SK-N-SH (cell line): ENCODE measurements at regions not wholly inside any gene's neighbourhood (a gene's known extent, or its start where the extent isn't known, plus 50 kb on each side); places are given as distances from the start of the nearest gene placed in this dataset.

Experiments used
- CTCF ChIA-PET: fragments of 300-600, 350-600 bp; formaldehyde crosslinking; extraction: SDS; loops from one replicate; lab custom pipeline; 2021; lab: Yijun Ruan, JAX
- POLR2A ChIA-PET: fragments of 350-600 bp; sonication (Branson Sonifier 250); formaldehyde crosslinking; extraction: SDS; loops from one replicate; lab custom pipeline; 2020; ENCODE audit warnings: antibody characterized with exemption, inconsistent platforms; lab: Yijun Ruan, JAX
- DNase-seq: peaks from one replicate; pipeline ENCODE4 v3.0.0; 2012
- H2AFZ ChIP-seq: fragments of 200-600 bp; sonication (generic); 2 replicates; pipeline ENCODE4 v1.8.1; 2016; ENCODE audit warnings: antibody characterized with exemption, mild to moderate bottlenecking, low read depth
- H3F3A ChIP-seq: fragments of 200-600 bp; sonication (generic); replicated peaks from 2 replicates; pipeline ENCODE3; 2016; ENCODE audit warnings: antibody characterized with exemption, mild to moderate bottlenecking; ENCODE audit not compliant: insufficient read depth
- H3K27ac ChIP-seq, 2 experiments: fragments of 200-500 bp in 1 of 2; fragments of 200-600 bp in 1 of 2; sonication (Bioruptor generic) in 1 of 2; sonication (generic), shearing (Covaris generic) in 1 of 2; 2 replicates each; pipeline versions ENCODE4 v1.5.1 to v1.6.1; 2014 to 2016; ENCODE audit warnings: low read depth in 2 of 2, inconsistent platforms in 1 of 2, low read length in 1 of 2, mild to moderate bottlenecking in 1 of 2, mixed read lengths in 1 of 2
- H3K27me3 ChIP-seq: fragments of 200-600 bp; sonication (generic), shearing (Covaris generic); 2 replicates; pipeline ENCODE4 v1.6.1; 2016; ENCODE audit warnings: mixed run types; ENCODE audit not compliant: insufficient read depth
- H3K36me3 ChIP-seq, 2 experiments: fragments of 200-500 bp in 1 of 2; fragments of 200-600 bp in 1 of 2; sonication (Bioruptor generic) in 1 of 2; sonication (generic) in 1 of 2; replicated peaks in 1 of 2; 2 replicates each; pipeline versions ENCODE3 to v1.5.1; 2014 to 2016; ENCODE audit warnings: low read length in 1 of 2, mild to moderate bottlenecking in 1 of 2; ENCODE audit not compliant: insufficient read depth in 2 of 2, control insufficient read depth in 1 of 2
- H3K4me1 ChIP-seq, 2 experiments: fragments of 200-500 bp in 1 of 2; fragments of 200-600 bp in 1 of 2; sonication (Bioruptor generic) in 1 of 2; sonication (generic), shearing (Covaris generic) in 1 of 2; 2 replicates each; pipeline versions ENCODE4 v1.5.1 to v1.6.1; 2014 to 2016; ENCODE audit warnings: low read depth in 1 of 2, low read length in 1 of 2, mixed run types in 1 of 2; ENCODE audit not compliant: insufficient read depth in 2 of 2, control insufficient read depth in 1 of 2
- H3K4me2 ChIP-seq: fragments of 200-600 bp; sonication (generic), shearing (Covaris generic); 2 replicates; pipeline ENCODE4 v1.6.1; 2017; ENCODE audit warnings: mixed run types
- H3K4me3 ChIP-seq, 2 experiments: fragments of 200-500 bp in 1 of 2; fragments of 200-600 bp in 1 of 2; sonication (Bioruptor generic) in 1 of 2; sonication (generic), shearing (Covaris generic) in 1 of 2; 2 replicates each; pipeline versions ENCODE4 v1.5.1 to v1.8.1; 2014 to 2016; ENCODE audit warnings: low read depth in 2 of 2, inconsistent platforms in 1 of 2, low read length in 1 of 2, mild to moderate bottlenecking in 1 of 2, mixed read lengths in 1 of 2, moderate library complexity in 1 of 2
- H3K79me2 ChIP-seq: fragments of 200-600 bp; sonication (generic); 2 replicates; pipeline ENCODE4 v1.8.1; 2017; ENCODE audit warnings: mild to moderate bottlenecking; ENCODE audit not compliant: insufficient read depth
- H3K9ac ChIP-seq: fragments of 200-600 bp; sonication (generic); 2 replicates; pipeline ENCODE4 v1.6.1; 2017; ENCODE audit warnings: mixed run types
- H3K9me2 ChIP-seq: fragments of 200-600 bp; sonication (generic); 2 replicates; pipeline ENCODE4 v1.6.1; 2017; ENCODE audit warnings: mixed run types
- H3K9me3 ChIP-seq: fragments of 200-600 bp; sonication (generic); 2 replicates; pipeline ENCODE4 v1.6.1; 2017; ENCODE audit warnings: mixed run types, mild to moderate bottlenecking, moderate library complexity
- H4K20me1 ChIP-seq: fragments of 200-600 bp; sonication (generic); 2 replicates; pipeline ENCODE4 v1.6.1; 2017; ENCODE audit warnings: mild to moderate bottlenecking, mixed run types; ENCODE audit not compliant: insufficient read depth
- EP300 ChIP-seq, 2 experiments: IDR thresholded peaks; 2 replicates each; pipeline versions ENCODE4 v1.4.0 to v1.6.1; 2012; ENCODE audit warnings: borderline replicate concordance in 1 of 2, low read depth in 1 of 2, low read length in 1 of 2
- JUND ChIP-seq: IDR thresholded peaks from 2 replicates; pipeline ENCODE4 v1.4.0; 2012
- MAX ChIP-seq: IDR thresholded peaks from 2 replicates; pipeline ENCODE4 v1.4.0; 2012; ENCODE audit warnings: low read depth
- NFIC ChIP-seq: IDR thresholded peaks from 2 replicates; pipeline ENCODE4 v1.4.0; 2012; ENCODE audit warnings: borderline replicate concordance
- REST ChIP-seq: IDR thresholded peaks from 2 replicates; pipeline ENCODE4 v1.6.1; 2012; ENCODE audit warnings: mild to moderate bottlenecking, low read depth, low read length, moderate library complexity
- TCF12 ChIP-seq: IDR thresholded peaks from 2 replicates; pipeline ENCODE4 v1.4.0; 2012
- WGBS: methylation state at CpG from one replicate; pipeline ENCODE4 v1.1.6; 2017; ENCODE audit warnings: low lambda C conversion rate; 5-methylcytosine and 5-hydroxymethylcytosine counted together
- TF ChIP-seq, protein P1 (sequence below): fragments of 150-350 bp; IDR thresholded peaks from 2 replicates; pipeline ENCODE4 v1.6.1; 2016; ENCODE audit warnings: mild to moderate bottlenecking, low read depth, low read length
- TF ChIP-seq, protein P2 (sequence below): IDR thresholded peaks from 2 replicates; pipeline ENCODE4; 2012

DNA sequence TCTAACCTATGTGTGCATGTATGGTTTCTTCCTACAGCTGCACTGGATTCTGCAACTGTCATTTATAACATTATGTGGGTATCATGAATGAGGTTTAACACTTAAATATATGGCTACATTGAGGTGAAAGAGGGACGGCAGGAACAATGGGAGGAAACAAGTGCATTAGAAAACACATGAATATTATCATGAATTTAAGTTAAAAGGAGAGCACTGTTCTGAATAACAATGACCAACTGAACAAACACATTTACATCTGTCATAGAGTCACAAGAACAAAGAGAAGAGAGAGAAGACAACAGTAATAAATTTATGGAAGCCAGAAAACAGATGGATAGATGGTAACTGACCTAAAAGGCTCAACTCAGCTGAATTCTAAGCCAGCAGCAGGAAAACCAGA is 527.1 kb upstream of the DIPK2B start (continued):
- TF ChIP-seq REST: no peak
- TF ChIP-seq JUND: no peak
- no peak for TF ChIP-seq EP300 (IDR thresholded peaks at IDR 0.05; ENCODE audit: borderline replicate concordance in 1 of 2, low read depth in 1 of 2, low read length in 1 of 2)

DNA sequence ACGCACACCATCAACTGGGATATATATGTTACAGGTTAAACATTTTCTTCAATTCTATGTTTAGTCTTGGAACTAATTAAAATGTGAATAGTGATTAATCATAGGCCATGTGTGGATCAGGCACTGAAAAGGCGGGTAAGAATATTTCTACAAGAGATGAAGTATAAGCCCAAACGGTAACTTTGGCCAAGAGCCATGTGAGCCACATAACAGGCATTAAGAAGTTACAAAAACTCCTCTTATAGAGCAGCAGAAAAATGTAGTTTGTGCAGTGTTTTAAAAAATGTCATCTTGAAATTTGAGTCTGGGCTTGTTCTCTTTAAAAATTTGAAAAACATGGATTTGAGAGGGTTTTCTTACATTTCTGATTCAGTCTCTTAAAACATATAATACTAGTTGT is 521.8 kb upstream of the DIPK2B start:
- Histone ChIP-seq H3K4me2 (no peak overlapping the region), H2AFZ (peak overlapping the region; percentile 21; the same call in 1 of the 2 replicates), H3K36me3 (peaks cover 0 to 4% of the 10 kb centered on the region in 2 experiments), H3K9me3 (no peaks in the 10 kb centered on the region), H3K27ac (peak overlapping the region in 1 of 2 experiments; percentile 38; a peak in 2 of 4 replicates), H3K79me2 (peaks cover 4% of the 10 kb centered on the region; the same call in 1 of the 2 replicates), H3K4me3 (no peak overlapping the region), H3F3A (peaks cover 16% of the 10 kb centered on the region), H3K9me2 (no peaks in the 10 kb centered on the region), H3K9ac (no peak overlapping the region), H4K20me1 (no peaks in the 10 kb centered on the region), H3K27me3 (no peaks in the 10 kb centered on the region), H3K4me1 (0 out of 4 replicates have a peak, but pooled peaks cover 0 to 4% of the 10 kb centered on the region in 2 experiments)
- TF ChIP-seq MAX: 0 out of 2 replicates have a peak, but pooled peaks have one; percentile 21
- peak; percentile 62 for TF ChIP-seq NFIC
- TF ChIP-seq JUND: no peak
- peak; percentile 31; the same call in 1 of the 2 replicates for TF ChIP-seq TCF12
- TF ChIP-seq, protein P1, sequence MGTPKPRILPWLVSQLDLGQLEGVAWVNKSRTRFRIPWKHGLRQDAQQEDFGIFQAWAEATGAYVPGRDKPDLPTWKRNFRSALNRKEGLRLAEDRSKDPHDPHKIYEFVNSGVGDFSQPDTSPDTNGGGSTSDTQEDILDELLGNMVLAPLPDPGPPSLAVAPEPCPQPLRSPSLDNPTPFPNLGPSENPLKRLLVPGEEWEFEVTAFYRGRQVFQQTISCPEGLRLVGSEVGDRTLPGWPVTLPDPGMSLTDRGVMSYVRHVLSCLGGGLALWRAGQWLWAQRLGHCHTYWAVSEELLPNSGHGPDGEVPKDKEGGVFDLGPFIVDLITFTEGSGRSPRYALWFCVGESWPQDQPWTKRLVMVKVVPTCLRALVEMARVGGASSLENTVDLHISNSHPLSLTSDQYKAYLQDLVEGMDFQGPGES: no peak
- POLR2A ChIA-PET: no interaction called here
- no peak for DNase-seq
- CTCF ChIA-PET: no interaction called here
- WGBS: 44% methylated on average over 3 of the region's 3 CpGs

- Histone ChIP-seq H3K79me2 (0 out of 2 replicates have a peak, but pooled peaks cover 4% of the 10 kb centered on the region), H3K27me3 (no peaks in the 10 kb centered on the region), H3F3A (peaks cover 37% of the 10 kb centered on the region), H3K4me1 (peaks cover 0 to 28% of the 10 kb centered on the region in 2 experiments; a peak in 2 of 4 replicates), H3K9me3 (no peaks in the 10 kb centered on the region), H2AFZ (peak overlapping the region; percentile 44; the same call in 1 of the 2 replicates), H3K4me3 (no peak overlapping the region), H3K36me3 (no peaks in the 10 kb centered on the region), H3K27ac (peak overlapping the region in 1 of 2 experiments; percentile 34; a peak in 2 of 4 replicates), H3K9me2 (no peaks in the 10 kb centered on the region), H3K9ac (no peak overlapping the region), H4K20me1 (no peaks in the 10 kb centered on the region), H3K4me2 (no peak overlapping the region)
- DNase-seq: no peak
- ChIA-PET CTCF (interaction anchor here (1.0 kb wide), 1 partner anchor 10 kb away, joined by 3 read pairs; no protein-coding TSS in a partner anchor), POLR2A (no interaction called here)
- WGBS: 80% methylated on average over 4 of the region's 4 CpGs
- TF ChIP-seq JUND (no peak), MAX (no peak)
- TF ChIP-seq, protein P2, sequence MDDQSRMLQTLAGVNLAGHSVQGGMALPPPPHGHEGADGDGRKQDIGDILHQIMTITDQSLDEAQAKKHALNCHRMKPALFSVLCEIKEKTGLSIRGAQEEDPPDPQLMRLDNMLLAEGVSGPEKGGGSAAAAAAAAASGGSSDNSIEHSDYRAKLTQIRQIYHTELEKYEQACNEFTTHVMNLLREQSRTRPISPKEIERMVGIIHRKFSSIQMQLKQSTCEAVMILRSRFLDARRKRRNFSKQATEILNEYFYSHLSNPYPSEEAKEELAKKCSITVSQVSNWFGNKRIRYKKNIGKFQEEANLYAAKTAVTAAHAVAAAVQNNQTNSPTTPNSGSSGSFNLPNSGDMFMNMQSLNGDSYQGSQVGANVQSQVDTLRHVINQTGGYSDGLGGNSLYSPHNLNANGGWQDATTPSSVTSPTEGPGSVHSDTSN: no peak
Measured at GRCh38 chrX:45719751-45720501, 519.2 kb upstream of the DIPK2B start.
